ENCODE measurements at regions not wholly inside any gene's neighbourhood (a gene's known extent, or its start where the extent isn't known, plus 50 kb on each side); places are given as distances from the start of the nearest gene placed in this dataset.

GRCh38 chr6:112752791-112753190 lies 405.7 kb downstream of the RFPL4B start:
- DNase-seq (ENCODE audit: low read depth): no peak
- TF ChIP-seq CTCF (IDR thresholded peaks at IDR 0.05; ENCODE audit: control insufficient read depth, extremely low read depth, insufficient read depth): no peak
- H3K4me3 ChIP-seq (ENCODE audit: low read depth, low read length): no peak overlapping the region

- no peak for DNase-seq (ENCODE audit: low read depth)
- H3K4me3 ChIP-seq (ENCODE audit: low read depth, low read length): no peak overlapping the region
- TF ChIP-seq CTCF (IDR thresholded peaks at IDR 0.05; ENCODE audit: control insufficient read depth, extremely low read depth, insufficient read depth): no peak
These were observed 413.7 kb downstream of the RFPL4B start for GRCh38 chr6:112760831-112761230.

GRCh38 chr6:112761740-112762139 lies 414.6 kb downstream of the RFPL4B start:
- no peak overlapping the region for H3K4me3 ChIP-seq (ENCODE audit: low read depth, low read length)
- no peak for DNase-seq (ENCODE audit: low read depth)
- no peak for TF ChIP-seq CTCF (IDR thresholded peaks at IDR 0.05; ENCODE audit: control insufficient read depth, extremely low read depth, insufficient read depth)

- no peak for TF ChIP-seq CTCF (IDR thresholded peaks at IDR 0.05; ENCODE audit: control insufficient read depth, extremely low read depth, insufficient read depth)
These were observed 417.2 kb downstream of the RFPL4B start for GRCh38 chr6:112764377-112764776.

GRCh38 chr6:112770308-112770707 lies 423.2 kb downstream of the RFPL4B start:
- TF ChIP-seq CTCF (IDR thresholded peaks at IDR 0.05; ENCODE audit: control insufficient read depth, extremely low read depth, insufficient read depth): no peak
- H3K4me3 ChIP-seq (ENCODE audit: low read depth, low read length): no peak overlapping the region
- DNase-seq (ENCODE audit: low read depth): no peak

More at GRCh38 chr6:112764377-112764776, 417.2 kb downstream of the RFPL4B start:
- H3K4me3 ChIP-seq (ENCODE audit: low read depth, low read length): no peak overlapping the region
- no peak for DNase-seq (ENCODE audit: low read depth)

GRCh38 chr6:112773187-112773586 lies 426.1 kb downstream of the RFPL4B start:
- no peak overlapping the region for H3K4me3 ChIP-seq (ENCODE audit: low read depth, low read length)
- TF ChIP-seq CTCF (IDR thresholded peaks at IDR 0.05; ENCODE audit: control insufficient read depth, extremely low read depth, insufficient read depth): no peak
- DNase-seq (ENCODE audit: low read depth): no peak

GRCh38 chr6:112774319-112774718 lies 427.2 kb downstream of the RFPL4B start:
- DNase-seq (ENCODE audit: low read depth): no peak
- TF ChIP-seq CTCF (IDR thresholded peaks at IDR 0.05; ENCODE audit: control insufficient read depth, extremely low read depth, insufficient read depth): no peak

More at GRCh38 chr6:112774319-112774718, 427.2 kb downstream of the RFPL4B start:
- no peak overlapping the region for H3K4me3 ChIP-seq (ENCODE audit: low read depth, low read length)
